ENCODE measurements at regions not wholly inside any gene's neighbourhood (a gene's known extent, or its start where the extent isn't known, plus 50 kb on each side); places are given as distances from the start of the nearest gene placed in this dataset.

GRCh38 chr15:100794008-100794407 is 85.6 kb upstream of the ALDH1A3 start:
- Histone ChIP-seq H3K4me3 (ENCODE audit: extremely low read depth in 1 of 4, insufficient read depth in 2 of 4, low read depth in 3 of 4, low read length in 4 of 4) (no peak overlapping the region), H3K4me2 (ENCODE audit: insufficient read depth in 1 of 2, low read depth in 2 of 2, low read length in 2 of 2) (no peak overlapping the region), H2BK12ac (ENCODE audit: low read depth, low read length) (no peak overlapping the region), H3K79me1 (ENCODE audit: low read depth, low read length) (no peaks in the 10 kb centered on the region), H4K5ac (ENCODE audit: insufficient read length, low read depth, low read length) (no peak overlapping the region), H2BK5ac (ENCODE audit: low read depth, low read length) (no peak overlapping the region), H3K14ac (ENCODE audit: insufficient read length) (no peak overlapping the region), H3K23me2 (ENCODE audit: low read depth, low read length) (no peaks in the 10 kb centered on the region), H3K79me2 (ENCODE audit: control insufficient read depth in 1 of 2, insufficient read depth in 2 of 2, low read length in 2 of 2) (no peaks in the 10 kb centered on the region), H4K20me1 (replicated peaks in 1 of 2; ENCODE audit: control insufficient read depth in 1 of 2, insufficient read depth in 2 of 2, low read length in 2 of 2) (no peaks in the 10 kb centered on the region), H3K18ac (ENCODE audit: extremely low read depth, low read length) (no peak overlapping the region), H3K9ac (replicated peaks in 1 of 4; ENCODE audit: extremely low read depth in 1 of 4, low read depth in 3 of 4, low read length in 3 of 4) (no peak overlapping the region), H3K4me1 (replicated peaks in 1 of 4; ENCODE audit: control insufficient read depth in 3 of 4, insufficient read depth in 4 of 4, low read length in 3 of 4) (peaks cover 0 to 3% (median 0%) of the 10 kb centered on the region in 4 experiments; a peak in 1 of 7 replicates), H2BK120ac (replicated peaks; ENCODE audit: low read depth, low read length) (no peak overlapping the region), H3K27me3 (replicated peaks in 1 of 4; ENCODE audit: control insufficient read depth in 3 of 4, extremely low read depth in 1 of 4, insufficient read depth in 3 of 4, low read length in 3 of 4) (no peaks in the 10 kb centered on the region), H3K36me3 (ENCODE audit: control insufficient read depth in 2 of 4, insufficient read depth in 4 of 4, low read length in 3 of 4) (no peaks in the 10 kb centered on the region), H2AK5ac (ENCODE audit: low read depth, low read length) (no peak overlapping the region), H4K8ac (ENCODE audit: extremely low read depth, insufficient read depth, low read length) (no peak overlapping the region), H3K9me3 (ENCODE audit: insufficient read depth in 2 of 2, low read depth in 1 of 2, low read length in 1 of 2) (peaks cover 0 to 6% of the 10 kb centered on the region in 2 experiments; a peak in 1 of 4 replicates), H2AFZ (ENCODE audit: low read length) (no peak overlapping the region), H3K27ac (ENCODE audit: low read depth, low read length) (no peak overlapping the region), H3K23ac (ENCODE audit: insufficient read length) (no peak overlapping the region), H3K56ac (replicated peaks; ENCODE audit: insufficient read length, low read depth, low read length) (no peak overlapping the region), H3K4ac (replicated peaks; ENCODE audit: insufficient read length, low read depth, low read length) (no peak overlapping the region), H2BK15ac (ENCODE audit: low read length) (no peak overlapping the region), H2BK20ac (ENCODE audit: low read length) (no peak overlapping the region), H4K91ac (replicated peaks; ENCODE audit: insufficient read length, low read length) (no peak overlapping the region)
- CTCF ChIA-PET (ENCODE audit: partially characterized antibody): interaction anchor here (1.2 kb wide), 1 partner anchor 72 kb away, joined by 4 read pairs; no protein-coding TSS in a partner anchor
- 85% methylated on average over 3 of the region's 3 CpGs; no CpG with 5 or more reads in 1 of the 2 experiments for WGBS, 2 experiments (ENCODE audit: extremely low coverage in 1 of 2, insufficient coverage in 1 of 2, insufficient read length in 1 of 2, insufficient replicate concordance in 2 of 2, low coverage in 1 of 2, low lambda C conversion rate in 2 of 2, missing lambda C conversion rate in 1 of 2)
- DNase-seq (ENCODE audit: low read depth in 1 of 2, low spot score in 2 of 2): no peak
- TF ChIP-seq TBP (IDR thresholded peaks at IDR 0.05; ENCODE audit: low read depth, low read length): no peak
- no peak for TF ChIP-seq TAF1 (IDR thresholded peaks at IDR 0.05; ENCODE audit: low read depth, low read length)
- POLR2A ChIA-PET (ENCODE audit: partially characterized antibody): no interaction called here
- no peak for FAIRE-seq

Measured in H1 (cell line).